GM18951 (cell line): ENCODE measurements at regions not wholly inside any gene's neighbourhood (a gene's known extent, or its start where the extent isn't known, plus 50 kb on each side); places are given as distances from the start of the nearest gene placed in this dataset.
"Not testable (repeated sequence)": the region's sequence is repeated elsewhere in the genome, so short reads cannot be mapped to it uniquely, and the experiment has no call there.

Source experiments
- POLR2A ChIP-seq: IDR thresholded peaks from 4 replicates; pipeline ENCODE4 v1.6.1; 2011; ENCODE audit warnings: mild to moderate bottlenecking; ENCODE audit not compliant: insufficient read length, insufficient read depth; ENCODE audit errors: extremely low read depth
- in situ Hi-C: fragments of 300-500 bp; cut with MboI; formaldehyde crosslinking; loops from one replicate; pipeline ENCODE4 v1.12.0; 2022; ENCODE audit warnings: low sequenced_read_pairs, mixed read lengths, inconsistent platforms; ENCODE audit not compliant: unreplicated experiment

GRCh38 chr4:179027569-179027968 lies 1585.3 kb upstream of the AGA start:
- in situ Hi-C loops, result no loop called here
- TF ChIP-seq POLR2A, result no peak

GRCh38 chr4:179028321-179028720 lies 1586.1 kb upstream of the AGA start:
- no peak for TF ChIP-seq POLR2A
- in situ Hi-C loops, result no loop called here

DNA sequence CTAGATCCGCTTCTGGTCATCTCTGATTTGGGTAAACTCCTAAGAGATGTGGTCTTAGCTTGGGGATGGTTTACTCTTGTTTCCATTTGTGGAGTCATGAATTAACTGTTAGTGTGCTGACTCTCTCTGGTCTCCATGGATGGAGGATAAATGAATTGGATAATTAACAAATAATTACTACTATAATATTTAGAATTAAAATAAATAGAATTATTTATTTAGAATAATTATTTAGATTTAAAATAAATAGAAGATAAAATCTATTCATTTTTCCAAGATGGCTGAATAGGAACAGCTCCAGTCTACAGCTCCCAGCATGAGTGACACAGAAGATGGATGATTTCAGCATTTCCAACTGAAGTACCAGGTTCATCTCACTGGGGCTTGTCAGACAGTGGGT lies 1587.4 kb upstream of the AGA start:
- in situ Hi-C loops, result no loop called here
- no peak for TF ChIP-seq POLR2A

DNA sequence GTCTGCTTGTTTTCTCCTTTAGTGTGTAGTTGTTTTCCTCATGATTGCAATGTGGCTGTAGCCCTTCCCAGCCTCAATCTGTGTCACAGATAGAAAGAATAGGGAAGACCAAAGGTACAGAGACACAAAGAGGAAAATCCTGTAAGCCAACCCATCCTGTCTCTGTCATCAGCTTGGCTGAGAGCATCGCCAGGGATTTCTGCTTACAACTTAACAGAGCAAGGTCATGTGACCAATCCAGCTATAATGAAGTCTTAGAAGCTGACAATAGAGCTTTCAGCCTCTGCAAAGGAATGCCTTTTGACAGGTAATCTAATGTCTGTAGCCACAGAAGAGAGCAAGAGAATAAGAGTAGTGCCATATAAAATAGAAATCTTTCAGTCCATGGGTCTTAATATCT lies 1598.0 kb upstream of the AGA start:
- no peak for TF ChIP-seq POLR2A
- in situ Hi-C loops, result no loop called here

DNA sequence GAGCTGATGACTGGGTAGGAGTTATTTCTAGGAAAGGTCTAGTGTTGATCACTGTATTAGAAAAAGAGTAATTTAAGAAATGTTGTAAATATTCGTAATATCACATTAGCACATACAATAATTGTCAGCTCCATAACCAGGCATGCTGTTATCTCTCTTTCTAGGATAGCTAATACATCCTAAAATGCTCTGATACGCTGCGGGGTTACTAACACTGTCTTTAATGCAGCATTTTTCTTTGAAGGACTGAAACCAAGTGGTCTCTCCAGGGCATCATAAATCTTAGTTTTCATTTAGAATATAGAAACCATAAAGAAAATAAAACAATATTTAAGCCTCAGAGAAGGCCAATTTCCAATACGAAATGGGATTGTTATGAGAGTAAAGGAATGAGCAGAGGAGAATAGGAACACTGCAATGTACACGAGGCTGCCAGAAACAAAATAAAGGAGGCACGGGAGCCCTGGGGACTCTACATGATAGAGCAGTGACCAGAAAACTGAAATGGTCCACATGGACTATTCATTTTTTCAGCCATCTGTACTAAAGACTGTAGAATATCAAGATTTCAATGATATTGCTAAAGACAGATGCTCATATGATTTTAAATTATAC lies 1606.7 kb upstream of the AGA start:
- in situ Hi-C loops, result no loop called here
- TF ChIP-seq POLR2A, result no peak

GRCh38 chr4:179051206-179051605 lies 1609.0 kb upstream of the AGA start:
- in situ Hi-C loops, result no loop called here
- TF ChIP-seq POLR2A, result no peak

DNA sequence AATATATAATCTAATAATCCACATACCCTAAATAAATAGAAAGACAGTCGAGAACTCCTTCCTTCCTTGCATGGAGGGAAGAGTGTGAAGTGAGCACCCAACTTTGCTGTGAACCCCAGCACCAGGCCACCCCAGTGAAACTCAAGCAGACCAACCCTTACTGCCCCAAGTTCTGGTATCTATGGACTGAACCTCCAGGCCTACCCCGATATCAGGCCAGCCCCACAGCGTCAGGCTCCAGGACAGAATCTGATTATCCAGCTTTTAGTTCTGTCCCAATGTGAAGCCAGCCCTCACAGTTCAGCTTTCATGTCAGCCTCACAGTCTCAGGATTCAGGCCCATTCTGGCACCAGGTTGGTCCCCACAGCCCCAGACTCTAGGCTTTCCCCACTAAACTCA lies 1617.2 kb upstream of the AGA start:
- in situ Hi-C loops, result no loop called here
- no peak for TF ChIP-seq POLR2A

DNA sequence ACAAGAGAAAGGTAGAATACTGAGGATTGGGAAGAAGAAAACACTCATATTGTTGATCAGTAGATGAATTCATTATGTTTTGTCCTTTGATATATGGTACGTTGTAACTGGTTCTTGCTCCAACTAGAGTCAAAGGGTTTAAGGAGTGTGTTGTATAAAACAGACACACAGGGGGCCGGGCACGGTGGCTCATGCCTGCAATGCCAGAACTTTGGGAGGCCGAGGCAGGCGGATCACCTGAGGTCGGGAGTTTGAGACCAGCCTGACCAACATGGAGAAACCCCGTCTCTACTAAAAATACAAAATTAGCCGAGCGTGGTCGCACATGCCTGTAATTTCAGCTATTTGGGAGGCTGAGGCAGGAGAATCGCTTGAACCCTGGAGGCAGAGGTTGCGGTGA lies 1624.0 kb upstream of the AGA start:
- in situ Hi-C loops, result not testable (repeated sequence)

- no peak for TF ChIP-seq POLR2A
- in situ Hi-C loops, result no loop called here
Observed at GRCh38 chr4:179071131-179071530, 1628.9 kb upstream of the AGA start.

- in situ Hi-C loops, result no loop called here
- TF ChIP-seq POLR2A, result no peak
Observed at GRCh38 chr4:179076865-179077264, 1634.6 kb upstream of the AGA start.

DNA sequence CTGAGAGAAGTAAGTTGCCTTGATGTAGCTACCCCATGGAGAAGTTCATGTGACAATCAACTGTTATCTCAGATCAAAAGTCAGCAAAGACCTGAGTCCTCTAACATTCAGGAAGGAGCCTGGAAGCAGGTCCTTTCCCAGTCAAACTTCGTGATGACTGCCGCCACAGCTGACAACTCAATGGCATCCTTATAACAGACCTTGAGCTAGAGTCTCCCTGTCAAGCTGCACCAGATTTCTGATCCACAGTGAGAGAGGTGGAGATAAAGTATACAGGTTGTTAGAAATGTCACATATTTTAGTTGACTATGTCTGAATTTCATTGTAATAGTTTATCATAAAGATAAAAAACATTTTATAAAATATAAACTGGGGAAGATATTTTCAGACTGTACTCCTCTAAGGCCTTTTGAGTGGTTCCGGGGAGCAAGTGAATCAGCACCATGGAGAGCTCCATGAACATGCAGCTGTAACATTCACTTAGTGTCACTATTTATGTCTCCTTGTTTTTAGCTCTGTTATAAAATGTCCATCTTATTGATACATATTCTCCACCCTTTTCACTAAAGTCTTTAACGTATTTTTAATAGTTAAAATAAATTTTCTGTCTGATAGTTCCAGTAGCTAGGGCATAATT lies 1653.5 kb upstream of the AGA start:
- TF ChIP-seq POLR2A, result no peak
- in situ Hi-C loops, result no loop called here

DNA sequence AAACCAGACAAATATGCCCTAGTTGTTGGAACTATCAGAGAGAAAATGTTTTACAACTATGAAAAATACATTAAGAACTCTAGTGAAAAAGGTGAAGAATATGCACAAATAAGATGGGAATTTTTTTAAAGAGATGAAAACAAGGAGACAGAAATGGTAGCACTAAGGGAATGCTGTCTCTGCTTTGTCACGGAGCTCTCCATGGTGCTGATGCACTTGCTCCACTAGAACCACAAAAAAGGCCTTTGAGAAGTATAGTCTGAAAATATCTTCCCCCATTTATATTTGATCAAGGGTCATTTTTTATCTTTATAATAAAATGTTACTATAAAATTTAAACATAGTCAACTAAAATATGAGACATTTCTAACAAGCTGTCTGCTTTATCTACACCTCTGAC lies 1655.5 kb upstream of the AGA start:
- in situ Hi-C loops, result no loop called here

DNA sequence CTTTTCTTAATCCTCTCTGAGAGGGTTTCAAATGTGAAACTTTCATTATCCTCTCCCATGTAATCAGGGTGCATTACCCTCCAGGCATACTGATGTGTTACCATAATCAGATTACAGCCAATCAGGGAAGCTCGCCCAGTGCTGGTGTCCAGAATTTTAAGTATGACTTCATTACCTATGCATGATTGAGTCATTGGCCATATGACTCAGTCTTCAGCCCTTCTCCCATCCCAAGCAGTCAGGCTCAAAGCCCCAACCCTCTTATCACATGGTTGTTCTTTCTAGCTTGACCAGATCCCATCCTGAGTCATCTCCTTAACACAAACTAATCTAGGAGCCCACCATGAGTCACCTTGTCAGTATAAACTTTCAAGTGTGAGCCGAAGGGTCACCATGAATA lies 1668.1 kb upstream of the AGA start:
- in situ Hi-C loops, result no loop called here
- no peak for TF ChIP-seq POLR2A

More for the DNA sequence above, 1655.5 kb upstream of the AGA start:
- no peak for TF ChIP-seq POLR2A

DNA sequence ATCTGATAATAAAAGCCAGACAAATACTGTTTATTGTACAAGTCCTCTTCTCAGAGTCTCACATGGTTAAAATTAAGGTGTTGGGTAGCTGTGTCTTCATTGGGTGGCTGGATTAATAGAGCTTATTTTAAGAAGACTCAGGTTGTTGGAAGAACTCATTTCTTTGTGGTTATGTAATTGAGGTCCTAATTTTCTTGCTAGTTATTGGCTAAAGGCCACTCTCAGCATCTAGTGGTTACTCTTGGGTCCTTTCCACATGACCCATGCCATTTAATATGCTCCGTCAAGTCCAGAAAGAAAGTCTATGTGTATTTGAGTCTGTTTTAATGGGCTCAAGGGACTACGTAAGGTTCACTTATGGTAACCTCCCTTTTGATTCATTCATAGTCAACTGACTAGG lies 1668.6 kb upstream of the AGA start:
- no peak for TF ChIP-seq POLR2A
- in situ Hi-C loops, result no loop called here

DNA sequence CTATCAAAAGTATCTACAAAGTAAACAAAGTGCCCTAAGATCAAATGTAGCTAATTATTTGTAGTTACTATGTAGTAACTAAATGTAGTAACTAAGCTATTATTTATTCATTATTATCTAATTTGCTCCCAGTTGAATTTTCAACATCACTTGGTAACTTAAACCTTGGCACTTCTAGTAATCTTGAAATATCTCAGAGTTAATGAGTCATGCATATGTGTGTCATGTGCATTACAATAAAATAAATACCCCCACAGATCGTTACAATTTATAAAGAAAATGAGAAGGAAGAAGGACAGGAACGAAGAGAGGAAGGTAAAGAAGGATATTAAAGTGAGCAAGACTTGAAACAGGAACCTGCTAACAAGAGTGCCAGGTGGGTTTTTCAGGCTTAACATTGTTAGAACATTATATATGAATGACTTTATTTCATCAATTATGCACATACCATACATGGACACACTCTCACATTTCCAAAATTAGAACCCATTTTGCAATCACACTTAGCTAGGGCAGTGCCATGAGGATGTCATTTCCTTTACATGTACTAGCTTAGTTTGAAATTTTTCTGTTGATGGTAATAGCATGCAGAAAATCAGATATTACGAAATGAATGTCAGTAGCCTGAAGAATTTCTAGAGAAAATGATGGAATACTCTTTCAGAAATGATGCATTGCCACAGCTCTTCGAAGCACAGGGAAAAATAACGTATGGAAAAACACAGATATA lies 1670.4 kb upstream of the AGA start:
- no peak for TF ChIP-seq POLR2A
- in situ Hi-C loops, result no loop called here

GRCh38 chr4:179114615-179115014 lies 1672.4 kb upstream of the AGA start:
- no peak for TF ChIP-seq POLR2A
- in situ Hi-C loops, result no loop called here
